HCT116 (cell line): ENCODE measurements at regions not wholly inside any gene's neighbourhood (a gene's known extent, or its start where the extent isn't known, plus 50 kb on each side); places are given as distances from the start of the nearest gene placed in this dataset.

Experiments used
- ATAC-seq: fragments of 200-7000 bp; cut with Tn5 transposase; 2 replicates; pipeline ENCODE4 v1.9.1; 2020; ENCODE audit warnings: mild to moderate bottlenecking, moderate library complexity
- BruUV-seq: library from RNA; stranded (reverse); fragments of 400-500 nt; replicated peaks from 2 replicates; lab custom pipeline; 2021; lab: Mats Ljungman, UMichigan
- CTCF ChIA-PET: fragments of 300-600 bp; sonication (Branson Sonifier 250); formaldehyde crosslinking; loops from one replicate; lab custom pipeline; 2021; ENCODE audit warnings: antibody characterized with exemption; lab: Charles Lee
- POLR2A ChIA-PET: fragments of 300-600, 350-600 bp; sonication (Branson Sonifier 250); formaldehyde crosslinking; loops from one replicate; lab custom pipeline; 2021; ENCODE audit warnings: antibody characterized with exemption; lab: Charles Lee
- RAD21 ChIA-PET, 2 experiments: fragments of 300-600 bp; sonication (Branson Sonifier 250); formaldehyde crosslinking; loops; one replicate each; lab custom pipeline; 2023; ENCODE audit warnings: low total read pairs in 2 of 2; ENCODE audit not compliant: uncharacterized antibody in 2 of 2, unreplicated experiment in 2 of 2, low non-redundant PET in 1 of 2; lab: Charles Lee
- DNase-seq: peaks from one replicate; pipeline ENCODE4 v3.0.0-alpha.2; 2010; ENCODE audit warnings: low read depth, low spot score
- H2AFZ ChIP-seq: fragments of 200-600 bp; shearing (Covaris generic), sonication (generic); 2 replicates; pipeline ENCODE4 v1.6.1; 2017; ENCODE audit warnings: low read depth, mixed run types, mixed read lengths, antibody characterized with exemption, low read length; ENCODE audit not compliant: poor library complexity, severe bottlenecking
- H3K27ac ChIP-seq: 2 replicates; pipeline ENCODE4 v1.5.1; 2012; ENCODE audit warnings: low read depth, low read length
- H3K27me3 ChIP-seq: fragments of 200-600 bp; sonication (generic); 2 replicates; pipeline ENCODE4 v1.6.1; 2016; ENCODE audit warnings: mixed run types, low read length, mixed read lengths; ENCODE audit not compliant: insufficient read depth
- H3K36me3 ChIP-seq, 2 experiments: fragments of 200-500 bp in 1 of 2; fragments of 200-600 bp in 1 of 2; sonication (Bioruptor generic) in 1 of 2; sonication (generic) in 1 of 2; 2 replicates each; pipeline versions ENCODE4 v1.5.1 to v1.6.1; 2014 to 2016; ENCODE audit warnings: low read length in 2 of 2, inconsistent platforms in 1 of 2, mixed read lengths in 1 of 2, mixed run types in 1 of 2; ENCODE audit not compliant: insufficient read depth in 2 of 2, control insufficient read depth in 1 of 2
- H3K4me1 ChIP-seq, 2 experiments: fragments of 200-600 bp in 1 of 2; sonication (generic) in 1 of 2; 2 replicates each; pipeline versions ENCODE4 v1.5.1 to v1.6.1; 2012 to 2017; ENCODE audit warnings: low read length in 2 of 2, inconsistent platforms in 1 of 2, mild to moderate bottlenecking in 1 of 2, mixed read lengths in 1 of 2, mixed run types in 1 of 2, moderate library complexity in 1 of 2; ENCODE audit not compliant: insufficient read depth in 2 of 2, control insufficient read depth in 1 of 2
- H3K4me2 ChIP-seq: fragments of 200-600 bp; sonication (generic); 2 replicates; pipeline ENCODE4 v1.6.1; 2017; ENCODE audit warnings: mixed run types, low read length, mixed read lengths
- H3K4me3 ChIP-seq, 2 experiments: fragments of 200-600 bp in 1 of 2; sonication (generic) in 1 of 2; replicated peaks in 1 of 2; 2 replicates each; pipeline ENCODE4 v1.5.1; 2011 to 2016; ENCODE audit warnings: low read length in 2 of 2, control low read depth in 1 of 2, low read depth in 1 of 2, mild to moderate bottlenecking in 1 of 2, mixed read lengths in 1 of 2, mixed run types in 1 of 2
- H3K79me2 ChIP-seq: fragments of 200-600 bp; sonication (generic); 2 replicates; pipeline ENCODE4 v1.6.1; 2017; ENCODE audit warnings: mild to moderate bottlenecking, mixed run types, low read length, moderate library complexity, mixed read lengths; ENCODE audit not compliant: insufficient read depth
- H3K9ac ChIP-seq: fragments of 200-600 bp; sonication (generic); 2 replicates; pipeline ENCODE4 v1.6.1; 2016; ENCODE audit warnings: low read length, mixed read lengths
- H3K9me2 ChIP-seq: fragments of 200-600 bp; sonication (generic), shearing (Covaris generic); 2 replicates; pipeline ENCODE4 v1.6.1; 2017; ENCODE audit warnings: mixed run types, mild to moderate bottlenecking, moderate library complexity; ENCODE audit not compliant: insufficient read depth
- H3K9me3 ChIP-seq, 2 experiments: fragments of 200-500 bp in 1 of 2; fragments of 200-600 bp in 1 of 2; sonication (Bioruptor generic) in 1 of 2; sonication (generic) in 1 of 2; 2 replicates each; pipeline ENCODE4 v1.6.1; 2014 to 2017; ENCODE audit warnings: low read length in 2 of 2, mixed read lengths in 2 of 2, inconsistent platforms in 1 of 2, low read depth in 1 of 2, mild to moderate bottlenecking in 1 of 2, mixed run types in 1 of 2, moderate library complexity in 1 of 2; ENCODE audit not compliant: control insufficient read depth in 1 of 2, insufficient read depth in 1 of 2
- H4K20me1 ChIP-seq: fragments of 200-600 bp; sonication (generic), shearing (Covaris generic); 2 replicates; pipeline ENCODE4 v1.6.1; 2017; ENCODE audit warnings: mixed run types, mild to moderate bottlenecking, moderate library complexity; ENCODE audit not compliant: insufficient read depth
- CBX3 ChIP-seq: IDR thresholded peaks from 2 replicates; pipeline ENCODE4 v1.6.1; 2012; ENCODE audit warnings: low read depth
- CEBPB ChIP-seq: IDR thresholded peaks from 2 replicates; pipeline ENCODE4 v1.6.1; 2012; ENCODE audit warnings: low read depth
- CTCF ChIP-seq, 3 experiments: fragments of 200-600 bp in 1 of 3; sonication (generic) in 1 of 3; IDR thresholded peaks in 2 of 3; conservative IDR thresholded peaks in 1 of 3; 2 replicates each; pipeline ENCODE4 v1.5.1; 2012 to 2017; ENCODE audit warnings: low read depth in 2 of 3, low read length in 2 of 3, antibody characterized with exemption in 1 of 3, borderline replicate concordance in 1 of 3, control low read depth in 1 of 3, mild to moderate bottlenecking in 1 of 3, mixed read lengths in 1 of 3, mixed run types in 1 of 3, moderate library complexity in 1 of 3; ENCODE audit not compliant: insufficient read depth in 1 of 3
- EGR1 ChIP-seq: IDR thresholded peaks from 2 replicates; pipeline ENCODE4 v1.6.1; 2012; ENCODE audit warnings: low read depth
- EZH2 ChIP-seq: fragments of 200-600 bp; sonication (generic); IDR thresholded peaks from 2 replicates; pipeline ENCODE4 v1.6.1; 2017; ENCODE audit warnings: antibody characterized with exemption, mixed run types
- FOSL1 ChIP-seq: IDR thresholded peaks from 2 replicates; pipeline ENCODE4 v1.6.1; 2012; ENCODE audit warnings: low read depth
- JUND ChIP-seq: IDR thresholded peaks from 2 replicates; pipeline ENCODE4 v1.6.1; 2012
- REST ChIP-seq: IDR thresholded peaks from 2 replicates; pipeline ENCODE4 v1.6.1; 2012; ENCODE audit warnings: low read depth
- SIN3A ChIP-seq: IDR thresholded peaks from 2 replicates; pipeline ENCODE4 v1.6.1; 2012; ENCODE audit warnings: low read depth
- SP1 ChIP-seq: IDR thresholded peaks from 2 replicates; pipeline ENCODE4 v1.6.1; 2012; ENCODE audit warnings: low read depth
- ZBTB33 ChIP-seq: IDR thresholded peaks from 2 replicates; pipeline ENCODE4 v1.6.1; 2011; ENCODE audit warnings: mild to moderate bottlenecking, low read length, moderate library complexity; ENCODE audit not compliant: insufficient replicate concordance; ENCODE audit errors: extremely low read depth
- ZFX ChIP-seq: fragments of 450-650 bp; IDR thresholded peaks from 2 replicates; pipeline ENCODE4 v1.6.1; 2017
- ZNF274 ChIP-seq: fragments of 200-500 bp; sonication (Bioruptor generic); IDR thresholded peaks from 2 replicates; pipeline ENCODE4 v1.6.1; 2014; ENCODE audit warnings: mild to moderate bottlenecking, low read depth, low read length, inconsistent platforms
- intact Hi-C: fragments of 100-400 bp; cut with micrococcal nuclease; formaldehyde crosslinking; loops from 2 replicates; pipeline ENCODE4 v1.10.0; 2022

- CTCF ChIA-PET = no interaction called here
- no peaks in the 10 kb centered on the region for H3K9me3 ChIP-seq
- no TSS peak for BruUV-seq
- ATAC-seq (no peak), DNase-seq (no peak)
- H3K27me3 ChIP-seq = no peaks in the 10 kb centered on the region
- no peaks in the 10 kb centered on the region for H3K4me1 ChIP-seq
- intact Hi-C loops = no loop called here
- no peak overlapping the region for H2AFZ ChIP-seq
- no peaks in the 10 kb centered on the region for H3K79me2 ChIP-seq
- H3K9me2 ChIP-seq = no peaks in the 10 kb centered on the region
- RAD21 ChIA-PET = no interaction called here
- no peak overlapping the region for H3K27ac ChIP-seq
- no peaks in the 10 kb centered on the region for H3K36me3 ChIP-seq
- no peak overlapping the region for H3K9ac ChIP-seq
- H4K20me1 ChIP-seq = no peaks in the 10 kb centered on the region
- POLR2A ChIA-PET = no interaction called here
- TF ChIP-seq FOSL1 = no peak
- H3K4me3 ChIP-seq = no peak overlapping the region
- H3K4me2 ChIP-seq = no peak overlapping the region
These were observed 324.2 kb upstream of the ATP11B start for GRCh38 chr3:182469086-182469485.

- no peaks in the 10 kb centered on the region for H3K27me3 ChIP-seq
- ChIA-PET CTCF (no interaction called here), RAD21 (no interaction called here), POLR2A (no interaction called here)
- DNase-seq (no peak), ATAC-seq (no peak)
- no peak for TF ChIP-seq EZH2
- no peak for TF ChIP-seq CEBPB
- no peak for TF ChIP-seq ZNF274
- no peak for TF ChIP-seq FOSL1
- no peak for TF ChIP-seq SIN3A
- no peak for TF ChIP-seq CBX3
- no peak for TF ChIP-seq CTCF (IDR thresholded peaks at IDR 0.05 in 2 of 3, conservative IDR thresholded peaks at IDR 0.05 in 1 of 3; ENCODE audit: borderline replicate concordance in 1 of 3, insufficient read depth in 1 of 3, low read depth in 2 of 3, low read length in 2 of 3)
- no peak for TF ChIP-seq JUND
- no peak for TF ChIP-seq REST
- TF ChIP-seq ZBTB33 = no peak
- no peak for TF ChIP-seq EGR1
- no peak for TF ChIP-seq ZFX
- no peak for TF ChIP-seq SP1
- no peaks in the 10 kb centered on the region for H3K36me3 ChIP-seq
- H3K4me2 ChIP-seq = no peak overlapping the region
- H3K4me3 ChIP-seq = no peak overlapping the region
- H3K9me3 ChIP-seq = no peaks in the 10 kb centered on the region
- BruUV-seq = no TSS peak
- H3K9ac ChIP-seq = no peak overlapping the region
- H3K27ac ChIP-seq = no peak overlapping the region
- intact Hi-C loops = no loop called here
- no peaks in the 10 kb centered on the region for H3K9me2 ChIP-seq
- H3K79me2 ChIP-seq = no peaks in the 10 kb centered on the region
- no peak overlapping the region for H2AFZ ChIP-seq
- H3K4me1 ChIP-seq = no peaks in the 10 kb centered on the region
- no peaks in the 10 kb centered on the region for H4K20me1 ChIP-seq
These were observed 323.1 kb upstream of the ATP11B start for GRCh38 chr3:182470187-182470586.
